Stimulated activated memory B cell treated with anti-CD40 and anti-IgM and Interleukin-4, amounts not matched to agents 10 μg/mL and 1 μg/mL and 100 μg/mL, for 72 hours (primary cell): ENCODE measurements at regions not wholly inside any gene's neighbourhood (a gene's known extent, or its start where the extent isn't known, plus 50 kb on each side); places are given as distances from the start of the nearest gene placed in this dataset.
"Not testable (repeated sequence)": the region's sequence is repeated elsewhere in the genome, so short reads cannot be mapped to it uniquely, and the experiment has no call there.

Experiments
- ATAC-seq: fragments of 150-1000 bp; cut with Tn5 transposase; 2 replicates; pipeline ENCODE4 v1.10.0; 2021
- H3K27ac Mint-ChIP-seq: one replicate; pipeline ENCODE4 v1.8.0; 2022; ENCODE audit warnings: mild to moderate bottlenecking, mixed read lengths
- H3K27me3 Mint-ChIP-seq: one replicate; pipeline ENCODE4 v1.8.0; 2022; ENCODE audit warnings: mixed read lengths
- H3K36me3 Mint-ChIP-seq: one replicate; pipeline ENCODE4 v1.8.0; 2022; ENCODE audit warnings: mixed read lengths
- H3K4me1 Mint-ChIP-seq: one replicate; pipeline ENCODE4 v1.8.0; 2022; ENCODE audit warnings: mixed read lengths
- H3K4me3 Mint-ChIP-seq: one replicate; pipeline ENCODE4 v1.8.0; 2022; ENCODE audit warnings: mild to moderate bottlenecking, moderate library complexity, mixed read lengths
- H3K9me3 Mint-ChIP-seq: one replicate; pipeline ENCODE4 v1.8.0; 2022; ENCODE audit warnings: mixed read lengths

- not testable (repeated sequence) for H3K4me3 Mint-ChIP-seq
Observed at GRCh38 chr2:110276092-110276491, 63.7 kb upstream of the MTLN start.

GRCh38 chr2:110269674-110270073, 57.3 kb upstream of the MTLN start:
- H3K4me1 Mint-ChIP-seq, H3K4me3 Mint-ChIP-seq, H3K27me3 Mint-ChIP-seq, ATAC-seq, H3K27ac Mint-ChIP-seq, H3K36me3 Mint-ChIP-seq, H3K9me3 Mint-ChIP-seq: not testable (repeated sequence)

More at GRCh38 chr2:110276092-110276491, 63.7 kb upstream of the MTLN start:
- H3K27ac Mint-ChIP-seq, H3K36me3 Mint-ChIP-seq, H3K4me1 Mint-ChIP-seq, H3K9me3 Mint-ChIP-seq, ATAC-seq, H3K27me3 Mint-ChIP-seq: not testable (repeated sequence)

- not testable (repeated sequence) for H3K9me3 Mint-ChIP-seq, H3K36me3 Mint-ChIP-seq, H3K27ac Mint-ChIP-seq, H3K27me3 Mint-ChIP-seq, H3K4me1 Mint-ChIP-seq, H3K4me3 Mint-ChIP-seq
- peak; percentile 64 for ATAC-seq
Observed at GRCh38 chr2:110267828-110268407, 55.6 kb upstream of the MTLN start.

- H3K9me3 Mint-ChIP-seq, H3K4me1 Mint-ChIP-seq, H3K36me3 Mint-ChIP-seq, ATAC-seq, H3K27ac Mint-ChIP-seq, H3K4me3 Mint-ChIP-seq, H3K27me3 Mint-ChIP-seq: not testable (repeated sequence)
Observed at GRCh38 chr2:110264804-110265203, 52.5 kb upstream of the MTLN start.

- H3K4me3 Mint-ChIP-seq, ATAC-seq, H3K27me3 Mint-ChIP-seq, H3K27ac Mint-ChIP-seq, H3K36me3 Mint-ChIP-seq, H3K4me1 Mint-ChIP-seq, H3K9me3 Mint-ChIP-seq: not testable (repeated sequence)
Observed at GRCh38 chr2:110264076-110264681, 51.8 kb upstream of the MTLN start.

- not testable (repeated sequence) for H3K27me3 Mint-ChIP-seq, H3K4me1 Mint-ChIP-seq, H3K9me3 Mint-ChIP-seq, H3K4me3 Mint-ChIP-seq, H3K27ac Mint-ChIP-seq, H3K36me3 Mint-ChIP-seq, ATAC-seq
Observed at GRCh38 chr2:110263462-110263861, 51.1 kb upstream of the MTLN start.
